ENCODE measurements at regions not wholly inside any gene's neighbourhood (a gene's known extent, or its start where the extent isn't known, plus 50 kb on each side); places are given as distances from the start of the nearest gene placed in this dataset.

DNA sequence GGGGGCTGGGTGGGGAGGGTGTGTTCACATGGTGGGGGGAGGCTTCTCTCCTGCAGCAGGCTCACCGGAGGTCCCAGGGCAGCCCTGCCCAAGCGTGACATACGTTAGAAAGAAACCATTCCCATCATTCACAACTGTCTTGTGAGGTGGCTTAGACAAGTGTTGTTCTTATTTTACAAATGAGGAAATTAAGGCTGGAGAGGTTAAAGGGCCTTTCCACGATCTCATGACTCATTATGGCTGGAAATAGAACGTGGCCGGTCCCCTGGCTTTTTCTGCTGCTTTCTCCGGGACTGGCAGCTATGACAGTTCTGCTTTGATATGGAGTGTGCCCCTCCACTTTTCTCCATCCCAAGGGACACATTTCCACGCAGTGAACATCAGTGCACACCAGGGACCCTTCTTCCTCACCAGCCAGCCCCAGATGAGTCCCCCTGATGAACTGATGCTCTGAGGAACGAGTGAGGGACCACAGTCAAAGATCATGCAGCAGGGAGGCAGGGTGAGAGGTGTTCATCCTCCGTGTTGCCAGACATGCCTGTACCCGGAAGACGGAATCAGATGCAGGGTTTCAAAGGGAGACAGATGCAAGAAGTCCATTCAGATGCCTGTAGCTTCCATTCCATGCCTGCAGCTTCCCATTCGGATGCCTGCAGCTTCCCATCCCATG, 64.0 kb upstream of the ACSL1 start:
- no peak for TF ChIP-seq POLR2A (IDR thresholded peaks at IDR 0.05; ENCODE audit: low read depth, low read length)
- no peak for TF ChIP-seq POLR2AphosphoS5 (IDR thresholded peaks at IDR 0.05; ENCODE audit: low read depth, low read length)
- TF ChIP-seq TAF1 (IDR thresholded peaks at IDR 0.05; ENCODE audit: low read depth, low read length), result no peak

All from GM12891 (cell line).